ENCODE measurements at regions not wholly inside any gene's neighbourhood (a gene's known extent, or its start where the extent isn't known, plus 50 kb on each side); places are given as distances from the start of the nearest gene placed in this dataset.

DNA sequence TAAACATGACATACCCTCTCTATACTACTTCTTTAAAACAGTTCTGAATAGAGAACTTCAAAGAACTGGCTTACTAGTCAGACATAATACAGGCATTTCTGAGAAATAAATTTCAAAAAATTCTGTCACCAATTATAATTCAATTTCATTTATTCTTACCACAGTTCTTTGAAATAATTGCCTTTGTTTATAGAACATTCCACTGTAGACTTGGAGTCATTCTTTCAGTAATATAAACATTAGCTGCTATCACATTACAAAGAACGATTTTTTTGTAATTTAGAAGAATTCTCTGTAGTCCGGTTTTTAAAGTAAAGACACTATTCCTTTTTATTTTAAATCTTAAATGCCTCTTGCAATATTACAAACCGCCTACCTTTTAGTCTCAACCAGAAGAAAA is 146.4 kb upstream of the COL11A1 start:
- no peak for DNase-seq (ENCODE audit: low read depth)

DNA sequence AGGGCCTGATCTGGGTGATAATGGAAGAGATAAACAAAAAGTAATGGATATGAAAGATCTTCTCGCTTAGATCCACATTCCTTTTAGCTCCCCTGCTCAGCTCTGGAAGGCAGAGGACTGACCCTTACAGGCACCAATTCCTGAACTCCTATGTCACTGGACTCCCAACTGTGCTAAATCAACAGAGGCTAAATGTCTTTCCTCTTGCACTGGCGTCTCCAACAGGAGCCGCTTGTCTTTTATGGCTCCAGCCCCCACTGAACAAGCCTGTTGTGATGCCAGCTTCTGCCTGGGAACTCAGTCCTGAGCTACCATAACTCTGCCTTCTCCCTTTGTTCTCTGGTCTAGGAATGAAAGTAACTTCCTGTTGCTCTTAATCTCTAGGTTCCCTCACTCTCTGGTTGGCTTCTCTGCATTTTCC is 142.1 kb upstream of the COL11A1 start:
- no peak for DNase-seq (ENCODE audit: low read depth)

GRCh38 chr1:103248417-103249102 is 140.2 kb upstream of the COL11A1 start:
- no peak for DNase-seq (ENCODE audit: low read depth)

DNA sequence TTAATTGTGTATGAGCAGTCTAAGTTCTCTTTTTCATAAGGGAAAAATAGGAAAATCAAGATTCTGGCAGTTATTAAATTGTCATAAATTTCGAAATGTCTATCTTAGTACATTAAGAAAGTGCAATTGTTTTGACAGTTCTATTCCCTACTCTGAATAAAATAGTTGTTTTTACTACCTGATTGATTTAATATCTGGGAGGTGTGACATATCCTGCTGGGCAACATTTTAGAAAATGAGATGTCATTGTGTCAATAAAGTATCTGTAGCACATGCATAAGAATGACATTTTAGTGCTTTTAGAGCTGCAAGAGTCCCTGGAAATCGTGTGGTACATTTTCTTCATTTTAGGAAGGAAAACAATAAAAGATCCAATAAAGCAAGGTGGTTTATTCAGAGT is 139.2 kb upstream of the COL11A1 start:
- DNase-seq (ENCODE audit: low read depth) = no peak

GRCh38 chr1:103243481-103243880 is 135.2 kb upstream of the COL11A1 start:
- no peak for DNase-seq (ENCODE audit: low read depth)

DNA sequence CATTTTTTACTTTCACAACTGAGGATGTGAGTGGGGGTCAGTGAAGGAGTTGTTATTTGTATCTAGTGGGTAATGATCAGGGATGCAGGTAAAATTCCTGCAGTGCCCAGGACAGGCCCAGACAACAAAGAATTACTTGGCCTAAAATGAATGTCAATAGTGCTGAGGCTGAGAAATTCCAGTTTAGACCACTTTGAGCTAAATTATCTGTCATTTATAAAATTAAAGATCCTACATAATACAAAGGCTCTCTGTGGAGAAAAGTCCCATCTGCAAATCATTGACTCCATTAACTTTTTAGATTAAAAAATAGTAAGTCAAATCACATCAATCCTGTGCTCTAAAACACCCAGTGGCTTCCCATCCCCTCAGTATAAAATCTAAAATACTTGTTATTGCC is 130.7 kb upstream of the COL11A1 start:
- DNase-seq (ENCODE audit: low read depth) = no peak

GRCh38 chr1:103230061-103230460 is 121.7 kb upstream of the COL11A1 start:
- no peak for DNase-seq (ENCODE audit: low read depth)

- peak; percentile 70 for DNase-seq (ENCODE audit: low read depth)
Observed at GRCh38 chr1:103220631-103221041, 112.3 kb upstream of the COL11A1 start.

DNA sequence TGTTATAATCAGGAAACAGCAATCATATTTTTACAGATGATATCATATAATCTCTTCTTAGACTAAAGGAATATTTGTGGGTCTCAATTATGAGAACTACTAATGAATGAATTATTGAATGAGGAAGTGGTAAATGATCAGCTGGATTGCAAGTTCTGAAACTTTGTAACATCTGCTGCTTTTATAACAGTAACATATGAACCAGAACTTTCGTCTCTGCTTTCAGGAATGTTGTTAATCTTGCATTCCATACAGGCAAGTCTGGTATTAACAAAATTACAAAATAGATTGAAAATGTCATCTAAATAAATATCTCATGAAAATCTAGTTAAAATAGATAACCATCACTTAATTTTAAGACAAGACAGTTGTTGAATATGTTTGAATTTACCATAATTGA is 110.5 kb upstream of the COL11A1 start:
- DNase-seq (ENCODE audit: low read depth) = peak; percentile 14

- no peak for DNase-seq (ENCODE audit: low read depth)
Observed at GRCh38 chr1:103218369-103218768, 110.0 kb upstream of the COL11A1 start.

- DNase-seq (ENCODE audit: low read depth) = peak; percentile 36
Observed at GRCh38 chr1:103211073-103211472, 102.8 kb upstream of the COL11A1 start.

GRCh38 chr1:103208844-103209243 is 100.5 kb upstream of the COL11A1 start:
- no peak for DNase-seq (ENCODE audit: low read depth)

DNA sequence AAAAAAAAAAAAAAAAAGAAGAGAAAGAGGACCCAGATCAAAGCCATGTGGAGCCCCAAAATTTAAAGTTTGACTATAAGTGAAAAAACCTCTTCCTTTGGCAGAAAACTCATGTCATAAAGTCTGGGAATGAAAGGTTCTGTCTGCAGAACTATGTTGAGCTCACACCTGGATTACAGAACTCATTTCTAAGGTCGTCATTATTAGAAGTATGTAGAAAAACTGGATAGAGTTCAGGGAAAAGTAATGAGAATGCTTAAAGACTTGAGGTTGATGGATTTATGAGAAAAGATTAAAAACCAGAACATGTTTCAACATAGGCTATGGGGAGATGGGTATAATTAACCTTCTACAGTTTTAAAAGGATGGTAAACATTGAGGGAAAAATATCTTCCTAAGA is 90.7 kb upstream of the COL11A1 start:
- no peak for DNase-seq (ENCODE audit: low read depth)

DNA sequence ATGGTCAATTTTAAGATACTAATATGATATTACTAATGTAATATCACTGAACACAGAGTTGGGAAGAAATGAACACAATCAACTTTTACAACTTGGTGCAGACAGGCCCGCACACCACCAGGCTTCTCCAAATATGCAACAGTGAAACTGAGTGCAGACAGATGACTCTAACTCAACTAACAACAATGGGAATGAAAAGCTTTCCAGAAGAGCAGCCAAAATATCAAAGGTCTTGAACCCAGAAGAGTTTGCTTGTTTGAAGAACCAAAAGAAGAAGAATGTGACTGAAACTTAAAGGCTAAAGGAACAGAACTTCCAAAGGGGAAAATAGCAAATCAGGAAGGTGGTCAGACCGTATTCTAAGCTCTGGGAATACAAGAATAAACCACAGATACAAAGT is 89.8 kb upstream of the COL11A1 start:
- no peak for DNase-seq (ENCODE audit: low read depth)

GRCh38 chr1:103197216-103197615 is 88.9 kb upstream of the COL11A1 start:
- peak; percentile 50 for DNase-seq (ENCODE audit: low read depth)

- no peak for DNase-seq (ENCODE audit: low read depth)
Observed at GRCh38 chr1:103194984-103195383, 86.7 kb upstream of the COL11A1 start.

DNA sequence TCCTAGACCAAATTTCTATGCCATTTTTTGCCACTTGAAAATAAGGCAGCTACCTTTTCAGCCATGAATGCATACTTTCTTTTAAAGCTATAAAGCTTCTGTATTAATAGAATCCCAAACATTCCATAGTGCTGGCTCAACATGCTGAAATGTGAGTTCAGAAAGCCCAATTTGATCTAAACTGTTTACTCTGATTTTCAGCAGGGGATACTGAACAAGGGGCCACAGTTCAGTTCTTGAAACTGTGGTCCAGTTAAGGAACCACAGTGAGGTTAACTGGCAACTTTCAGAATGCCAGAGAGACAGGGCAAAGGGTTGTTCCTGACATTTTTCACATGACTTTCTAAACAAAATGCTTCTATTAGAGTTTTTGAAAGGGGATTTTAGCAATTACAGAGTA is 85.7 kb upstream of the COL11A1 start:
- DNase-seq (ENCODE audit: low read depth) = peak; percentile 14

- DNase-seq (ENCODE audit: low read depth) = peak; percentile 14
Observed at GRCh38 chr1:103191327-103191726, 83.0 kb upstream of the COL11A1 start.

DNA sequence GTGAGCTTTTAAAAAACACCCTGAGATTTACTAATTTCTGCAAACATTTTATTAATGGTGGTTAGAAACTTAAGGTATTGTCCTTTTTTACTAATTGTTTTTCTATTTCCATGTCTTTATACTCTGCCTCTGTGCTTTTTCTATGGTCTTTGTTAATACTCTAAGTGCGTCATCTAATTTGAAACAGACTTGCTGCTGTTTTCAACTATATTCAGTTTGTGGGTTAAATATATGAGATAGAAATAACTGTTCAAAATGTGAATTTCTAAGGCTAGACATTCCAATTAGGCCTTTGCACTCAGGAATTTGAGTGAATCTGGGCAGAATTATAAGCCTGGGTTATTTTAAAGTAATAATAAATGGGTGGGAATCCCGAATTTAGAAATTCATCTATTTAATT is 82.4 kb upstream of the COL11A1 start:
- no peak for DNase-seq (ENCODE audit: low read depth)

DNA sequence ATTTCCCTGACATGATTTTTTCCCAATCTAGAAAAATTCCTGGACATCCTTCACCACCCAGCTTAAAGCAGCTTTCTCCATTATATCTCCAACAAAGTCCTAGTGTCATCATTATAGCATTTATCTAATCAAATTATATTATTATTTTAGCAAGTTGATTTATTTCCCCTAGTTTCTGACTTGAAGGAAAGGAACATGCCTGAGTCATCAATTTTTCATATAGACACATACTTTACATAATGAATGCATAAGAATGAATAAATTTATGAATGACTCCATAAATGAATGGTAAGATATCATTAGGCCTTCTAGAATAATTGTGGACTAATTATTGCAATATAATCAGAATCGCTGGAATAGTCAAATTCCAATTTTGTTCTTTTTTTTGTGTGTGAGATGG is 79.4 kb upstream of the COL11A1 start:
- no peak for DNase-seq (ENCODE audit: low read depth)

GRCh38 chr1:103180660-103181059 is 72.3 kb upstream of the COL11A1 start:
- peak; percentile 89 for DNase-seq (ENCODE audit: low read depth)

GRCh38 chr1:103177108-103177775 is 68.9 kb upstream of the COL11A1 start:
- no peak for DNase-seq (ENCODE audit: low read depth)

- peak; percentile 51 for DNase-seq (ENCODE audit: low read depth)
Observed at GRCh38 chr1:103171041-103171590, 62.8 kb upstream of the COL11A1 start.

Measured in LHCN-M2 (cell line).